ENCODE measurements at regions not wholly inside any gene's neighbourhood (a gene's known extent, or its start where the extent isn't known, plus 50 kb on each side); places are given as distances from the start of the nearest gene placed in this dataset.

DNA sequence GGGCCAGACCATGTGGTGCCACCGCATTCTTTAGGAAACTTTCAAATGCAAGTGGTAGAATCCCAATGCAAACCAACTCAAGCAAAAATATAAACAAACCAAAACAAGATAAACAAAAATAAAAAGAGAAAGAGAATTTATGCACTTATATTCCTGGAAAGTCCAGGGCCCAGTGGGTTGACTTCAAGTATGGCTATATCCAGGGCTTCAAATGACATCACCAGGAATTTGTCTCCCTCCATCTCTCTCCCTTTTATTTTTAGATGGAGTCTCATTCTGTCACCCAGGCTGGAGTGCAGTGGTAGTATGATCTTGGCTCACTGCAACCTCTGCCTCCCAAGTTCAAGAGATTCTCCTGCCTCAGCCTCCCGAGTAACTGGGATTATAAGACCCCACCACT lies 56.1 kb upstream of the PNRC1 start:
- TF ChIP-seq, protein P1, sequence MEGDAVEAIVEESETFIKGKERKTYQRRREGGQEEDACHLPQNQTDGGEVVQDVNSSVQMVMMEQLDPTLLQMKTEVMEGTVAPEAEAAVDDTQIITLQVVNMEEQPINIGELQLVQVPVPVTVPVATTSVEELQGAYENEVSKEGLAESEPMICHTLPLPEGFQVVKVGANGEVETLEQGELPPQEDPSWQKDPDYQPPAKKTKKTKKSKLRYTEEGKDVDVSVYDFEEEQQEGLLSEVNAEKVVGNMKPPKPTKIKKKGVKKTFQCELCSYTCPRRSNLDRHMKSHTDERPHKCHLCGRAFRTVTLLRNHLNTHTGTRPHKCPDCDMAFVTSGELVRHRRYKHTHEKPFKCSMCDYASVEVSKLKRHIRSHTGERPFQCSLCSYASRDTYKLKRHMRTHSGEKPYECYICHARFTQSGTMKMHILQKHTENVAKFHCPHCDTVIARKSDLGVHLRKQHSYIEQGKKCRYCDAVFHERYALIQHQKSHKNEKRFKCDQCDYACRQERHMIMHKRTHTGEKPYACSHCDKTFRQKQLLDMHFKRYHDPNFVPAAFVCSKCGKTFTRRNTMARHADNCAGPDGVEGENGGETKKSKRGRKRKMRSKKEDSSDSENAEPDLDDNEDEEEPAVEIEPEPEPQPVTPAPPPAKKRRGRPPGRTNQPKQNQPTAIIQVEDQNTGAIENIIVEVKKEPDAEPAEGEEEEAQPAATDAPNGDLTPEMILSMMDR (IDR thresholded peaks at IDR 0.05) = no peak
- TF ChIP-seq, protein P2, sequence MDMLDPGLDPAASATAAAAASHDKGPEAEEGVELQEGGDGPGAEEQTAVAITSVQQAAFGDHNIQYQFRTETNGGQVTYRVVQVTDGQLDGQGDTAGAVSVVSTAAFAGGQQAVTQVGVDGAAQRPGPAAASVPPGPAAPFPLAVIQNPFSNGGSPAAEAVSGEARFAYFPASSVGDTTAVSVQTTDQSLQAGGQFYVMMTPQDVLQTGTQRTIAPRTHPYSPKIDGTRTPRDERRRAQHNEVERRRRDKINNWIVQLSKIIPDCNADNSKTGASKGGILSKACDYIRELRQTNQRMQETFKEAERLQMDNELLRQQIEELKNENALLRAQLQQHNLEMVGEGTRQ (CRISPR knock-in tag; IDR thresholded peaks at IDR 0.05) = no peak
- TF ChIP-seq MYBL2 (CRISPR knock-in tag; IDR thresholded peaks at IDR 0.05) = no peak
- TF ChIP-seq FOXP1 (CRISPR knock-in tag; IDR thresholded peaks at IDR 0.05; ENCODE audit: borderline replicate concordance) = no peak
- TF ChIP-seq, protein P3, sequence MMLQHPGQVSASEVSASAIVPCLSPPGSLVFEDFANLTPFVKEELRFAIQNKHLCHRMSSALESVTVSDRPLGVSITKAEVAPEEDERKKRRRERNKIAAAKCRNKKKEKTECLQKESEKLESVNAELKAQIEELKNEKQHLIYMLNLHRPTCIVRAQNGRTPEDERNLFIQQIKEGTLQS (CRISPR knock-in tag; conservative IDR thresholded peaks at IDR 0.05) = no peak
- TF ChIP-seq ZNF416 (CRISPR knock-in tag; IDR thresholded peaks at IDR 0.05) = no peak
- no peak for TF ChIP-seq TCF7 (CRISPR knock-in tag; IDR thresholded peaks at IDR 0.05; ENCODE audit: low read depth)
- TF ChIP-seq, protein P4, sequence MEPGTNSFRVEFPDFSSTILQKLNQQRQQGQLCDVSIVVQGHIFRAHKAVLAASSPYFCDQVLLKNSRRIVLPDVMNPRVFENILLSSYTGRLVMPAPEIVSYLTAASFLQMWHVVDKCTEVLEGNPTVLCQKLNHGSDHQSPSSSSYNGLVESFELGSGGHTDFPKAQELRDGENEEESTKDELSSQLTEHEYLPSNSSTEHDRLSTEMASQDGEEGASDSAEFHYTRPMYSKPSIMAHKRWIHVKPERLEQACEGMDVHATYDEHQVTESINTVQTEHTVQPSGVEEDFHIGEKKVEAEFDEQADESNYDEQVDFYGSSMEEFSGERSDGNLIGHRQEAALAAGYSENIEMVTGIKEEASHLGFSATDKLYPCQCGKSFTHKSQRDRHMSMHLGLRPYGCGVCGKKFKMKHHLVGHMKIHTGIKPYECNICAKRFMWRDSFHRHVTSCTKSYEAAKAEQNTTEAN (CRISPR knock-in tag; IDR thresholded peaks at IDR 0.05) = no peak
- TF ChIP-seq NFYB (CRISPR knock-in tag; conservative IDR thresholded peaks at IDR 0.05; ENCODE audit: low read depth) = no peak
